ENCODE measurements at regions not wholly inside any gene's neighbourhood (a gene's known extent, or its start where the extent isn't known, plus 50 kb on each side); places are given as distances from the start of the nearest gene placed in this dataset.

- no peaks in the 10 kb centered on the region for H3K9me2 ChIP-seq (ENCODE audit: insufficient read depth, low read length)
- no TSS peak for BruUV-seq (replicated peaks)
- DNase-seq (ENCODE audit: low spot score) = no peak
- CTCF ChIA-PET (ENCODE audit: unreplicated experiment) = no interaction called here
- POLR2A ChIA-PET = interaction anchor here (0.5 to 1.4 kb wide), 3 partner anchors 10 to 62 kb away, joined by 3 read pairs; no protein-coding TSS in a partner anchor
- H3K4me1 ChIP-seq (ENCODE audit: insufficient read depth, low read length, poor library complexity, severe bottlenecking) = peaks cover 16% of the 10 kb centered on the region
- H2AFZ ChIP-seq (ENCODE audit: low read length) = no peak overlapping the region
- no peak overlapping the region for H3K4me3 ChIP-seq (ENCODE audit: low read depth, low read length, poor library complexity, severe bottlenecking)
- intact Hi-C loops (cut with micrococcal nuclease; ENCODE audit: unreplicated experiment) = loop anchor here (5.0 kb wide), 1 partner anchor 363 kb away; no protein-coding TSS in a partner anchor
- H3K9me3 ChIP-seq (ENCODE audit: low read length) = no peaks in the 10 kb centered on the region
- no peak for TF ChIP-seq CTCF (conservative IDR thresholded peaks at IDR 0.05; ENCODE audit: low read length)
- TF ChIP-seq EZH2phosphoT487 (IDR thresholded peaks at IDR 0.05; ENCODE audit: borderline replicate concordance, low read depth, low read length) = no peak
- H3K36me3 ChIP-seq (ENCODE audit: insufficient read depth, low read length) = no peaks in the 10 kb centered on the region
- H3K27ac ChIP-seq (ENCODE audit: low read depth, low read length, poor library complexity, severe bottlenecking) = no peak overlapping the region
- H3K79me2 ChIP-seq (ENCODE audit: insufficient read depth, low read depth, low read length) = no peaks in the 10 kb centered on the region
- H3K4me2 ChIP-seq (ENCODE audit: low read length) = no peak overlapping the region
- no peaks in the 10 kb centered on the region for H4K20me1 ChIP-seq (ENCODE audit: insufficient read depth, low read length)
Measured at GRCh38 chr1:234719454-234720251, 109.7 kb upstream of the IRF2BP2 start.

GRCh38 chr1:234718496-234719453, 108.8 kb upstream of the IRF2BP2 start:
- Histone ChIP-seq H3K36me3 (ENCODE audit: insufficient read depth, low read length) (no peaks in the 10 kb centered on the region), H3K27ac (ENCODE audit: low read depth, low read length, poor library complexity, severe bottlenecking) (no peak overlapping the region), H4K20me1 (ENCODE audit: insufficient read depth, low read length) (no peaks in the 10 kb centered on the region), H3K9me3 (ENCODE audit: low read length) (no peaks in the 10 kb centered on the region), H3K4me2 (ENCODE audit: low read length) (no peak overlapping the region), H3K4me1 (ENCODE audit: insufficient read depth, low read length, poor library complexity, severe bottlenecking) (peaks cover 7% of the 10 kb centered on the region), H3K4me3 (ENCODE audit: low read depth, low read length, poor library complexity, severe bottlenecking) (no peak overlapping the region), H2AFZ (ENCODE audit: low read length) (no peak overlapping the region), H3K79me2 (ENCODE audit: insufficient read depth, low read depth, low read length) (no peaks in the 10 kb centered on the region), H3K9me2 (ENCODE audit: insufficient read depth, low read length) (no peaks in the 10 kb centered on the region)
- ChIA-PET POLR2A (interaction anchor here (0.6 to 1.4 kb wide), 7 partner anchors 9 to 247 kb away, joined by 3 to 6 read pairs (median 4); no protein-coding TSS in a partner anchor), CTCF (ENCODE audit: unreplicated experiment) (interaction anchor here (0.6 kb wide), 1 partner anchor 238 kb away, joined by 3 read pairs; no protein-coding TSS in a partner anchor)
- no TSS peak for BruUV-seq (replicated peaks)
- no peak for DNase-seq (ENCODE audit: low spot score)
- intact Hi-C loops (cut with micrococcal nuclease; ENCODE audit: unreplicated experiment) = no loop called here
- TF ChIP-seq EZH2phosphoT487 (IDR thresholded peaks at IDR 0.05; ENCODE audit: borderline replicate concordance, low read depth, low read length) = no peak
- no peak for TF ChIP-seq CTCF (conservative IDR thresholded peaks at IDR 0.05; ENCODE audit: low read length)

Measured in OCI-LY7 (cell line).